ENCODE measurements at regions not wholly inside any gene's neighbourhood (a gene's known extent, or its start where the extent isn't known, plus 50 kb on each side); places are given as distances from the start of the nearest gene placed in this dataset.
"Not testable (repeated sequence)": the region's sequence is repeated elsewhere in the genome, so short reads cannot be mapped to it uniquely, and the experiment has no call there.

- peak; percentile 32 for DNase-seq (ENCODE audit: low spot score)
These were observed 1489.1 kb downstream of the BRINP3 start for GRCh38 chr1:188988589-188988988.

- no peak for DNase-seq (ENCODE audit: low spot score)
These were observed 1486.3 kb downstream of the BRINP3 start for GRCh38 chr1:188991221-188991930.

GRCh38 chr1:189007824-189008223, 1469.8 kb downstream of the BRINP3 start:
- no peak for DNase-seq (ENCODE audit: low spot score)

- no peak for DNase-seq (ENCODE audit: low spot score)
These were observed 1456.1 kb downstream of the BRINP3 start for GRCh38 chr1:189021577-189021976.

- DNase-seq (ENCODE audit: low spot score) = no peak
These were observed 1455.6 kb downstream of the BRINP3 start for GRCh38 chr1:189022015-189022414.

GRCh38 chr1:189027512-189027911, 1450.2 kb downstream of the BRINP3 start:
- no peak for DNase-seq (ENCODE audit: low spot score)

GRCh38 chr1:189033169-189033568, 1444.5 kb downstream of the BRINP3 start:
- DNase-seq (ENCODE audit: low spot score) = no peak

GRCh38 chr1:189036628-189037027, 1441.0 kb downstream of the BRINP3 start:
- no peak for DNase-seq (ENCODE audit: low spot score)

GRCh38 chr1:189046127-189046526, 1431.5 kb downstream of the BRINP3 start:
- DNase-seq (ENCODE audit: low spot score) = no peak

- DNase-seq (ENCODE audit: low spot score) = no peak
These were observed 1392.9 kb downstream of the BRINP3 start for GRCh38 chr1:189084811-189085210.

- DNase-seq (ENCODE audit: low spot score) = no peak
These were observed 1373.7 kb downstream of the BRINP3 start for GRCh38 chr1:189103956-189104355.

GRCh38 chr1:189117072-189117770, 1360.4 kb downstream of the BRINP3 start:
- DNase-seq (ENCODE audit: low spot score) = no peak

- DNase-seq (ENCODE audit: low spot score) = no peak
These were observed 1355.7 kb downstream of the BRINP3 start for GRCh38 chr1:189121941-189122340.

- DNase-seq (ENCODE audit: low spot score) = no peak
These were observed 1352.0 kb downstream of the BRINP3 start for GRCh38 chr1:189125694-189126093.

GRCh38 chr1:189131576-189131975, 1346.1 kb downstream of the BRINP3 start:
- DNase-seq (ENCODE audit: low spot score) = no peak

GRCh38 chr1:189139748-189140147, 1337.9 kb downstream of the BRINP3 start:
- DNase-seq (ENCODE audit: low spot score) = not testable (repeated sequence)

- no peak for DNase-seq (ENCODE audit: low spot score)
These were observed 1336.6 kb downstream of the BRINP3 start for GRCh38 chr1:189141056-189141455.

- no peak for DNase-seq (ENCODE audit: low spot score)
These were observed 1327.9 kb downstream of the BRINP3 start for GRCh38 chr1:189149547-189150375.

- DNase-seq (ENCODE audit: low spot score) = no peak
These were observed 1327.0 kb downstream of the BRINP3 start for GRCh38 chr1:189150624-189151023.

GRCh38 chr1:189151361-189151760, 1326.3 kb downstream of the BRINP3 start:
- DNase-seq (ENCODE audit: low spot score) = no peak

GRCh38 chr1:189152685-189153084, 1325.0 kb downstream of the BRINP3 start:
- DNase-seq (ENCODE audit: low spot score) = no peak

- DNase-seq (ENCODE audit: low spot score) = no peak
These were observed 1319.5 kb downstream of the BRINP3 start for GRCh38 chr1:189158155-189158554.

All from SK-N-DZ (cell line).